Astrocyte (in vitro differentiated cells and primary cell): ENCODE measurements at regions not wholly inside any gene's neighbourhood (a gene's known extent, or its start where the extent isn't known, plus 50 kb on each side); places are given as distances from the start of the nearest gene placed in this dataset.
A peak's percentile ranks its signal among the peaks of the same experiment; 100 is the strongest.

Source experiments
- DNase-seq: peaks from one replicate; pipeline ENCODE4 v3.0.0-alpha.2; 2010; ENCODE audit warnings: low read depth
- FAIRE-seq: peaks from 2 replicates; lab custom pipeline; 2011; peaks lifted over from hg19 to GRCh38; lab: Jason Lieb, UNC
- H2AFZ ChIP-seq: 2 replicates; pipeline ENCODE4 v1.6.0; 2012; ENCODE audit warnings: low read depth, low read length, inconsistent platforms
- H3K27ac ChIP-seq: 2 replicates; pipeline ENCODE4 v1.5.1; 2011; ENCODE audit warnings: low read depth, low read length, inconsistent platforms
- H3K27me3 ChIP-seq: 2 replicates; pipeline ENCODE4 v1.6.0; 2011; ENCODE audit warnings: low read length, inconsistent platforms; ENCODE audit not compliant: insufficient read depth
- H3K36me3 ChIP-seq: 2 replicates; pipeline ENCODE4 v1.5.1; 2011; ENCODE audit warnings: low read length, inconsistent platforms; ENCODE audit not compliant: insufficient read depth
- H3K4me1 ChIP-seq: 2 replicates; pipeline ENCODE4 v1.5.1; 2011; ENCODE audit warnings: low read length, inconsistent platforms; ENCODE audit not compliant: insufficient read depth
- H3K4me2 ChIP-seq: 2 replicates; pipeline ENCODE4 v1.6.0; 2012; ENCODE audit warnings: low read length, inconsistent platforms
- H3K4me3 ChIP-seq: 2 replicates; pipeline ENCODE4 v1.5.1; 2011; ENCODE audit warnings: low read depth, mild to moderate bottlenecking, low read length, inconsistent platforms; ENCODE audit not compliant: insufficient read depth
- H3K79me2 ChIP-seq: 2 replicates; pipeline ENCODE4 v1.6.0; 2012; ENCODE audit warnings: mild to moderate bottlenecking, low read length, inconsistent platforms; ENCODE audit not compliant: insufficient read depth
- H3K9ac ChIP-seq: 2 replicates; pipeline ENCODE4 v1.6.0; 2012; ENCODE audit warnings: mild to moderate bottlenecking, low read length, inconsistent platforms
- H3K9me3 ChIP-seq: 2 replicates; pipeline ENCODE4 v1.5.1; 2012; ENCODE audit warnings: low read depth, mild to moderate bottlenecking, low read length, inconsistent platforms; ENCODE audit not compliant: insufficient read depth
- H4K20me1 ChIP-seq: 2 replicates; pipeline ENCODE4 v1.6.0; 2012; ENCODE audit warnings: low read length, inconsistent platforms; ENCODE audit not compliant: insufficient read depth
- H3K27ac Mint-ChIP-seq: one replicate; pipeline ENCODE4 v1.8.0; 2021; ENCODE audit warnings: mild to moderate bottlenecking, mixed read lengths; ENCODE audit not compliant: unreplicated experiment
- H3K27me3 Mint-ChIP-seq: one replicate; pipeline ENCODE4 v1.8.0; 2021; ENCODE audit warnings: low read depth, mixed read lengths; ENCODE audit not compliant: unreplicated experiment
- H3K36me3 Mint-ChIP-seq: one replicate; pipeline ENCODE4 v1.8.0; 2021; ENCODE audit warnings: low read depth, mixed read lengths; ENCODE audit not compliant: unreplicated experiment
- H3K4me1 Mint-ChIP-seq: one replicate; pipeline ENCODE4 v1.8.0; 2021; ENCODE audit warnings: low read depth, mixed read lengths; ENCODE audit not compliant: unreplicated experiment
- H3K4me3 Mint-ChIP-seq: one replicate; pipeline ENCODE4 v1.8.0; 2021; ENCODE audit warnings: mild to moderate bottlenecking, moderate library complexity, mixed read lengths; ENCODE audit not compliant: unreplicated experiment
- H3K9me3 Mint-ChIP-seq: one replicate; pipeline ENCODE4 v1.8.0; 2021; ENCODE audit warnings: mild to moderate bottlenecking, mixed read lengths; ENCODE audit not compliant: unreplicated experiment
- EZH2 ChIP-seq: IDR thresholded peaks from 2 replicates; pipeline ENCODE4 v1.6.1; 2012; ENCODE audit warnings: mild to moderate bottlenecking, low read length, inconsistent platforms; ENCODE audit not compliant: insufficient read depth
- TF ChIP-seq, protein P1 (sequence below): IDR thresholded peaks from 2 replicates; pipeline ENCODE4 v1.5.1; 2011; ENCODE audit warnings: low read depth, mild to moderate bottlenecking, inconsistent platforms, low read length, moderate library complexity; ENCODE audit not compliant: insufficient read depth

DNA sequence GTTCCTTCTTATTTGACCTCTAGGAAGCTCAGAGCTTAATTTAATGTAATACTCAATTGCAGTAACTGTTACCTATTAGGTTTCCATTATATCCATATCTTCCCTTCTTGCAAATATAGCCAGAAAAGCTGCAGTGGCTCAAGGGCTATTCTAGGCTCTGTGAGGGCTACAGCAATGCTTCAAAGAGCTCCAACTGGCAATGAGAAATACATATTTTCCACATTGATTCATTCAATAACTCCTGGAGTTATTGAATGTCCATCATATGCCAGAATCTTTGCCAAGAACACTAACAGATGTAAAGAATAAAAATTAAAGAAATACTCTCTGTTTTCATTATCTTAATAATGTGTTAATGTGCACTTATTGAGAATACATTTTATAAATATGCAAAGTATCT lies 396.9 kb upstream of the PAPPA start:
- no peak overlapping the region for H3K4me2 ChIP-seq
- H3K9me3 ChIP-seq = no peaks in the 10 kb centered on the region
- Mint-ChIP-seq H3K27me3 (no peaks in the 10 kb centered on the region), H3K36me3 (no peaks in the 10 kb centered on the region), H3K27ac (no peak overlapping the region), H3K4me3 (no peak overlapping the region), H3K9me3 (no peaks in the 10 kb centered on the region), H3K4me1 (peaks cover 11% of the 10 kb centered on the region)
- no peak for TF ChIP-seq EZH2
- TF ChIP-seq, protein P1, sequence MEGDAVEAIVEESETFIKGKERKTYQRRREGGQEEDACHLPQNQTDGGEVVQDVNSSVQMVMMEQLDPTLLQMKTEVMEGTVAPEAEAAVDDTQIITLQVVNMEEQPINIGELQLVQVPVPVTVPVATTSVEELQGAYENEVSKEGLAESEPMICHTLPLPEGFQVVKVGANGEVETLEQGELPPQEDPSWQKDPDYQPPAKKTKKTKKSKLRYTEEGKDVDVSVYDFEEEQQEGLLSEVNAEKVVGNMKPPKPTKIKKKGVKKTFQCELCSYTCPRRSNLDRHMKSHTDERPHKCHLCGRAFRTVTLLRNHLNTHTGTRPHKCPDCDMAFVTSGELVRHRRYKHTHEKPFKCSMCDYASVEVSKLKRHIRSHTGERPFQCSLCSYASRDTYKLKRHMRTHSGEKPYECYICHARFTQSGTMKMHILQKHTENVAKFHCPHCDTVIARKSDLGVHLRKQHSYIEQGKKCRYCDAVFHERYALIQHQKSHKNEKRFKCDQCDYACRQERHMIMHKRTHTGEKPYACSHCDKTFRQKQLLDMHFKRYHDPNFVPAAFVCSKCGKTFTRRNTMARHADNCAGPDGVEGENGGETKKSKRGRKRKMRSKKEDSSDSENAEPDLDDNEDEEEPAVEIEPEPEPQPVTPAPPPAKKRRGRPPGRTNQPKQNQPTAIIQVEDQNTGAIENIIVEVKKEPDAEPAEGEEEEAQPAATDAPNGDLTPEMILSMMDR = no peak
- no peak overlapping the region for H2AFZ ChIP-seq
- H3K4me3 ChIP-seq = no peak overlapping the region
- H3K36me3 ChIP-seq = no peaks in the 10 kb centered on the region
- peaks cover 8% of the 10 kb centered on the region for H3K4me1 ChIP-seq
- no peak overlapping the region for H3K27ac ChIP-seq
- no peaks in the 10 kb centered on the region for H3K79me2 ChIP-seq
- H3K9ac ChIP-seq = no peak overlapping the region
- no peak for DNase-seq
- no peak for FAIRE-seq
- H3K27me3 ChIP-seq = no peaks in the 10 kb centered on the region
- no peaks in the 10 kb centered on the region for H4K20me1 ChIP-seq

DNA sequence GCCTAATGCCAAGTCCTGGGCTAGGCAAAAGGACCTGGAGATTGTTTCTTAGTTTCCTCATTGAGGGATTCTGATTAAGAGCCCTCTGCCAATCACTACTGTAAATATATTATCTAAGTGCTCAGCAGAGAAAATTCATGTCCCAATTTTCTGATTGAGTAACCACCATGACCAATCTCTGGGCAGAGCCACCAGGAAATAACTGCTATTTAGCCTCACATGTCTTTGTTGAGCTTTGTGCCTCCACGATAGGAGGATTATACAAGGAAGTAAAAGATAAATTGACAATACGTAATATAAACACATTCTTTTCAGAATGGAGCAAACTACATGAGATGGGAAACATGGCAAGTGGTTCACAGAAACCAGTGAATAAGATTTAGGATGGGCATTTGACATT lies 396.1 kb upstream of the PAPPA start:
- H3K79me2 ChIP-seq = no peaks in the 10 kb centered on the region
- no peak overlapping the region for H3K4me3 Mint-ChIP-seq
- no peak overlapping the region for H3K27ac ChIP-seq
- H3K4me3 ChIP-seq = no peak overlapping the region
- no peak overlapping the region for H3K9ac ChIP-seq
- H4K20me1 ChIP-seq = no peaks in the 10 kb centered on the region
- no peak overlapping the region for H2AFZ ChIP-seq
- H3K4me1 ChIP-seq = peaks cover 8% of the 10 kb centered on the region
- no peak for TF ChIP-seq EZH2
- no peaks in the 10 kb centered on the region for H3K27me3 Mint-ChIP-seq
- H3K27me3 ChIP-seq = no peaks in the 10 kb centered on the region
- H3K9me3 ChIP-seq = no peaks in the 10 kb centered on the region
- H3K36me3 ChIP-seq = no peaks in the 10 kb centered on the region
- FAIRE-seq (no peak), DNase-seq (no peak)
- no peaks in the 10 kb centered on the region for H3K36me3 Mint-ChIP-seq
- H3K27ac Mint-ChIP-seq = no peak overlapping the region
- no peaks in the 10 kb centered on the region for H3K9me3 Mint-ChIP-seq
- H3K4me2 ChIP-seq = no peak overlapping the region
- H3K4me1 Mint-ChIP-seq = peaks cover 11% of the 10 kb centered on the region

DNA sequence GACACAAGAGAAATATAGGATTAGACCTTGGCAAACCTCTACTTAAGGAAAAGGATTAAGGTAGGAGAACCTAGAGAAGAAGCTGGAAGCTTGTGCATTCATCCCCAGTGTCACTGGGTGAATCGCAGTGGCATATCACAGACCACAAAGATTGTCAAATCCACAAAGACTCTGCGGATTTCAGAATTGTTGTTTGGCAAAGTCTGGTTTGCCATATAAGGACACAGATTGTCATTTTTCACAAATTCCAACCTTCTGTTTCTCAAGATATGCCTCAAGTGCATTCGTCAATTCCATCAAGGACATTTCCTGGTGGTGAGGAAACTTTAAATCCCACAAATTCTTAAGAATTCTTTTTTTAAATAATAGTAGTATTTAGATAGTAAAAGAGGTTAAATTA lies 395.1 kb upstream of the PAPPA start:
- no peaks in the 10 kb centered on the region for H3K27me3 ChIP-seq

More for the DNA sequence above, 395.1 kb upstream of the PAPPA start:
- Histone ChIP-seq H3K9ac (no peak overlapping the region), H3K4me2 (no peak overlapping the region), H3K9me3 (no peaks in the 10 kb centered on the region), H3K4me1 (peaks cover 8% of the 10 kb centered on the region), H4K20me1 (no peaks in the 10 kb centered on the region), H3K36me3 (no peaks in the 10 kb centered on the region), H2AFZ (no peak overlapping the region), H3K4me3 (no peak overlapping the region), H3K27ac (no peak overlapping the region), H3K79me2 (no peaks in the 10 kb centered on the region)
- Mint-ChIP-seq H3K36me3 (no peaks in the 10 kb centered on the region), H3K27me3 (no peaks in the 10 kb centered on the region), H3K4me1 (peaks cover 11% of the 10 kb centered on the region), H3K9me3 (peaks cover 1% of the 10 kb centered on the region), H3K27ac (no peak overlapping the region), H3K4me3 (no peak overlapping the region)
- peak; percentile 43 for DNase-seq
- no peak for FAIRE-seq
- TF ChIP-seq, protein P1 = no peak
- no peak for TF ChIP-seq EZH2
